ENCODE measurements at regions not wholly inside any gene's neighbourhood (a gene's known extent, or its start where the extent isn't known, plus 50 kb on each side); places are given as distances from the start of the nearest gene placed in this dataset.
"Not testable (repeated sequence)": the region's sequence is repeated elsewhere in the genome, so short reads cannot be mapped to it uniquely, and the experiment has no call there.

DNA sequence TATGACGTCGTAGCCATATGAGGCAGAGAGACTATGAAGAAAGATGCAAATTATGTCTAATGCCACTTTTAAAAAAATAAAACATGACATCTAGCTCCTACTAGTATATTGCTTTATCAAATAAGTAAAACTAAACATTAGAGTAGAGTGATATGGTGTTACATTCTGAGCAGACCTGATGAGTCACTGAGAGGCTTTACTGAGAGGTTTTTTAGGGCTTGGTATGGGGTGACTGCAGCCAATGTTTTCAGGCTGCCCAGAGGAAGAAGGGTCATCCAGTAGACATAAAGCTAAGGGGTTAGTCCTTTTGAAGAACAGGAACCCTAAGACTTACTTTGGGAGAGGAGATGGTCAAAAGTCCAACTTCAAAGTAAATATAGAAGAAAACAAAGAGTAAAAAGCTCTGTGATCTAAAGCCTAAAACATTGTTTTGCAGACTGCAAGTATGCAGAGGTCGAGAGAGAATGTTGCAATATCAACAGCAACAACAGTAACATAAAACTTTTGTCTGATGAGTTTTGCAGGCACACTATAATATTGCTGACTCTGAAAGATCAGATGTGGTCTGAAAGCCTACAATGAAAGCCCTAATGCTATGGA lies 774.7 kb downstream of the TMTC2 start:
- DNase-seq, result no peak

DNA sequence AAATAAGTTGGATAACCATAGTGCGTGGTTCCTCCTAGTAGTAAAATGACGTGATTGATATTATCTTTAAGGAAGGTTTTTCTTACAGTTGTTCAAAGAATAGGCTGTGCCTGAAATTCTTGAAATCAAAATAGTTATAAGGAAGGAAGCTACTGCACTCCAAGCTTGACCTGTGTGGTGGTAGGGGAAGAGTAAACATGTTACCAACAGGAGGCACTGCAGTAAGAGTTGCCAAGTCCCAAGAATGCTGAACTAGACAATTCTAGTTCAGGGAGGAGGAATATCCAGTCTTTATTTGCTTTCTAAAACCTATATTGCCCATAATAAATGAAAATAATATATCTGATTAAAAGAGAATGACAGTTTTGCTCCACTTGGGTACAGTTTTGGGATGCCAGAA lies 764.5 kb downstream of the TMTC2 start:
- DNase-seq, result no peak

DNA sequence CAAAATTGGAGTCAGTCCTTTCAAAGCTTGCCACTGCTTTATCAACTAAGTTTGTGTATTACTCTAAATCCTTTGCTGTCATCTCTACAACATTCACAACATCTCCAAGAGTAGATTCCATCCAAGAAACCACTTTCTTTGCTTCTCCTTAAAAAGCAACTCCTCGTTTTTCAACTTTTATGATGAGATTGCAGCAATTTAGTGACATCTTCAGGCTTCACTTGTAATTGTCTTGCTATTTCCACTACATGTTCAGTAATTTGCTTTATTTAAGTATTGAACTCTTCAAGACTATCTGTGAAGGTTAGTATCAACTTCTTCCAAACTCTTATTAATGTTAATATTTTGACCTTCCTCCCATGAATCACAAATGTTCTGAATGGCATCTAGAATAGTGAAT lies 747.9 kb downstream of the TMTC2 start:
- no peak for DNase-seq

- DNase-seq, result no peak
Measured at GRCh38 chr12:83432176-83432719, 745.5 kb downstream of the TMTC2 start.

GRCh38 chr12:83427586-83428136 lies 741.0 kb downstream of the TMTC2 start:
- not testable (repeated sequence) for DNase-seq

- no peak for DNase-seq
Measured at GRCh38 chr12:83414981-83415380, 728.3 kb downstream of the TMTC2 start.

- no peak for DNase-seq
Measured at GRCh38 chr12:83408851-83409250, 722.1 kb downstream of the TMTC2 start.

DNA sequence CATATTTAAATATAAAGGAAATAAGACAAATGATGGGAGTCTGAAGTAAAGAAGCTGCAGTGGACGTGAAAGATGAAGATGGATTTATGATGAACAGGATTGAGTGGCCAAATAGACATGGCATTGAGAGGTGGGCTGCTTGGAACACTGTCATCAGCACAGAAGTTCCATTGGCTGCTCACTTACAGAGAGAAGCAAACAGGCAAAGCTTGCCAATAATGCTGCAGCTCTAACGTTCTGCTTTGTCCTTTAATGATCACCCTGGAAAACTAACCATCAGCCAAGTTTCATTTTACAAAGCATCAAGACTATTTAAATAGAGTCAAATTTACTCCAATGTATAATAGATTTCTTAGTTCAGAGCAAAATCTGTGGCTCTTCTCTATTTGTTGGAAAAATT lies 721.4 kb downstream of the TMTC2 start:
- no peak for DNase-seq

GRCh38 chr12:83404521-83404920 lies 717.8 kb downstream of the TMTC2 start:
- no peak for DNase-seq

GRCh38 chr12:83390186-83390585 lies 703.5 kb downstream of the TMTC2 start:
- no peak for DNase-seq

DNA sequence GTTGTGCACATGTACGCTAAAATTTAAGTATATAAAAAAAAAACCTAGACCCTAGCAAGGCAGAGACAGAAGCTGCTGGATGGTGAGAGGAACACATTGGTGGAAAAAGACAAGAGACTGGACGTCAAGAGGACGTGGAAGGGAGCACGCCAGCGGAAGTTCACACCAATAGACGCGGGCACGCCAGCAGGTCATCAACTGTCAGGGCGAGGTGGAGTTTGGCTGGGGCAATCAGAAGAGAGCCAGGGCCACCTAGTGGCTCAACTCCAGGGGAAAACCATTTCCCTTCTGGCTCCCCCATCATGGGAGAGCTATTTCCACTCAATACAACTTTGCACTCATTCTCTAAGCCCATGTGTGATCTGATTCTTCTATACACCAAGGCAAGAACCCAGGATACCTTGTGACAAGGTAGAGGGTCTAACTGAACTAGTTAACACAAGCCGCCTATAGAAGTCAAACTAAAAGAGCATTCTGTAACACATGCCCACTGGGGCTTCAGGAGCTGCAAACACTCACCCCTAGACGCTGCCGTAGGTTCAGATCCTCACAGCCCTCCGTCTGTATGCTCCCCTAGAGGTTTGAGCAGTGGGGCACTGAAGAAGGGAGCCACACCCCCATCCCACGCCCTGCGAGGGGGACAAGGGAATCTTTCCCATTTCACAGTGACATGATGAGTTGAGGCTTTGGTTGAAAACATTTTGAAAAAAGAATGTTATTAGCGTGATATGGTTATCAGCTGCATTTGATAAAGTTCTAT lies 702.7 kb downstream of the TMTC2 start:
- no peak for DNase-seq

- DNase-seq, result no peak
Measured at GRCh38 chr12:83388551-83388950, 701.8 kb downstream of the TMTC2 start.

DNA sequence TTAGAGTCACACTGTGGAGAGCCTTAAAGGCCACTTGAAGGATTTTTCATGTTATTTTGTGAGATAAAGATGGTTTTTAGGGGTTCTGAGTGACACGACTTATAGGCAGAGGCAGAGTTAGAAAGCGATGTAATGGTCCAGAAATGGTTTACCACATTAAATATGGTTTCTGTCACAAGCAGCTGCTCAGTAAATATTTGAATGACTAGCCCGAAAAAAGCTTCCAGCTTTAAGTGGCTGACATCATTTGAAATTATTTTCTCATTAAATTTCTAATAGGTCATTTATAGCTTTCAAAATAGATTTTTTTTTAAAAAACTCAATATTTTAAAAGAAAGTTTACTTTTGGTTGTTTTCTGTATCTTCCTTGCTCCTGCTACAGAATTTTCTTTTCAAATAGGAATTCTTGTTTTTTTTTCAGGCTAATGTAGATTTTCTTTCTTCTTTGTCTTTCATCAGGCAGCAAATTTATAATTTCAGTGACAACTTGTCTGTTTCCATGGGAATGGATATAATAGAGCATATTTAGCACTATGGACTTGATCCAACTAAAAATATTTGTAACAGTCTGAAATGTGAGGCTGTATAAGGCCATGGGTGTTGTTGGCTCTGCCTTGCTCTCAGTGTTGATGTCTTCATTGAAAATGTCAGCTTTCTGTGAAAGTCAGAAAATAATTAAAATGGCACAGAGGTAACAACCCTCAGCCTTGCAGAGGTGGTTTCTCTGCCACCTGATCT lies 700.0 kb downstream of the TMTC2 start:
- DNase-seq, result no peak

GRCh38 chr12:83378186-83378727 lies 691.6 kb downstream of the TMTC2 start:
- no peak for DNase-seq

- no peak for DNase-seq
Measured at GRCh38 chr12:83365317-83365716, 678.6 kb downstream of the TMTC2 start.

GRCh38 chr12:83361475-83361874 lies 674.8 kb downstream of the TMTC2 start:
- DNase-seq, result no peak

DNA sequence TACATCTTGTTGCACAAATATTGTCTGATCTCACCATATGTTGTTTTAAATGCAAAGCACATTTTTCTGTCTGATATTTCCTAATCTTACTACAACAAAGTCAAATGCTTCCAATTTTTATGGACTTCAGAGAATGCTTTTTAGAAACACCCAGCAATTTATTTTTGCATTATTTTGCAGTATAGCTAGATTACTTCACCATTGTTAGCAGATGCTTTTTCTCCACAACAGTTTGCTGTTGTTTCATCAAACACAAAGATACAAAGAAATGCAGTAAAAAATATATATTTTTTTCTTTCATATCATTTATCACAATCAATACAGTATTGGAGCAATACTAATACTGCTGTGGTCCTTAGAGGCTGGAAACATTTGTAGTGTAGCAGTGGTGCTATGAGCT lies 674.4 kb downstream of the TMTC2 start:
- DNase-seq, result no peak

DNA sequence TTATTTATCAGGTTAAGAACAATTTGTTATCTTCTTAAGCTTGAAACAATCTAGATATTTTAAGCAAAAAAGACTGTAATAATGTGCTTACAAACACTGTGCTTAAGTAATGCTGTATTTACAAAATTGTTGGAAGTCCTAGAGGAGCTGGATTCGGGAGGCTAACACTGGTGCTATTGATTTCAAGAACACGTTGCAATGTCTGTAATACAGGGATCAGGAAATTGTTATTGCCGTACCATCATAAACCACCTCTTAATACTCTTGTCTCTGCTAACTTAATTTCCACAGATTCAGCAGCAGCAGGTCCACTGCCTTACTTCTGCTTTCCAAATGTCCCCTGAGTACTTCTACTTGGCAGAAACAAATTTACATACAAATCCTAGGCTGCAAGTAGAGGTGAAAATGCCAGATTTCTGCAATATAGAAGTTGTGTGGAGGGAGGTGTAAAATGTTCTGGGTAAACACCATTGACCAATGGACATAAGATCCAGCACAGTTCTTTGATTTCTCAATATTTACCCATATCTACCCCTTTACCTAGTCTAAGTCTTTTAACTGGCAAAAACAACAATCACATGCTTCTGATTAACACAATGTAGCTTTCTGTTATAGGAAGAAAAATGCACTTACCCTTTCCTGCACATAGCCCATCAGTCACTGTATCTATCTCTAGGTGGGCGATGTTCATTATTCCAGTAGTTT lies 663.4 kb downstream of the TMTC2 start:
- no peak for DNase-seq

DNA sequence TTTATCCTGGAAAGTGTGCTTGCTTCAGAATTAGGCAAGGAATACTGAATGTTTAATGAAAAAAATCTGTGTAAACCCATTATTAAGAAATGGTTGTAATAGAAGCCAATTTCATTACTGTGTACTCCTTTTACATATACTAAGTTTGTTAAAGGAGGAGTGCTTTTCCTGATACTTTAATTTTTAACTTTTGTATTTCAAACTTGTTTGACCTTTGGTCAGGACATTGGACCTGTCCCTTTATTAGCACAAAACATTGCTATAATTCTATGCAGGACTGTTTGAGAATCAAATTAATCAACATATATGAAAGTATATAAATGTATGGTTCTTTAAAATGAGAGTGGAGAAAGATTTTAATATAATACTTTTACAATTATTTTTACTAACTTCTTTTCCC lies 659.6 kb downstream of the TMTC2 start:
- no peak for DNase-seq

GRCh38 chr12:83343767-83344166 lies 657.1 kb downstream of the TMTC2 start:
- DNase-seq, result no peak

DNA sequence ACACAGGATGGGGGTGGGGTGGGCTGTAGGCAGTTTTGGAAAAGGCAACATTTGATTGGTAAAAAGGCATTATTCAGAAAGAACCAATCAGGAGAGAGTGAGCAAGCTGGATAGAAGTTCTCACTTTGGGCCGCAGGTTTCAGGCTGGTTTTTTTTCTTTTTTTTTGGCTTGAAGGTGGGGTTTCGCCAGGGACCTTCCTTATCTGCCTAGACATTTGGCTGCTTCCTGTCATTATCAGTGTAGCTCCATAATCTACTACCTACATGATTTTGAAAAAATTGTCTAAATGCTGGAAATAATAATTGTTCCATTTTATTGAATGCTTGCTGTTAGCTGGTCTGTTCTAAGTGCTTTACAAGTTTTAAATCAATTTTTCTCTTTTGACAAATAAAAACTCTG lies 649.0 kb downstream of the TMTC2 start:
- DNase-seq, result no peak

DNA sequence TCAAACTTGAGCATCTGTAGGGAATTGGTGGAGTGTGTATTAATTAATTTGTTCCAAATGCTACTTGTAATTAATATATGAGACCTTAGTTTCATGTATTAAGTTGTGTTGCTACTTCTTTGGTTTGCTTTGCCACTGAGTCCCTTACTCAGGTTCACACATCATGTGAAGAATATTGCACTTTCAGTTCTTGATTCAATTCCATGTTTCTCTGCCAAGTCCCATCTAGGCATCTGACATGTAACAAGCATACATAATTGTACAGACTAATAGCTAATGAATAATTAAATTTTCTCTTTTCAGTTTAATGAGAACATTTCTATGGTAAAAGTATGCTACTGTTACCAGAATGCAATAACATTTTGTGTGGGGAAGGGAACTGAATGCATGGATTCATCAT lies 640.0 kb downstream of the TMTC2 start:
- no peak for DNase-seq

Data from tongue (tissue), 1 donor.